A673 (cell line): ENCODE measurements at regions not wholly inside any gene's neighbourhood (a gene's known extent, or its start where the extent isn't known, plus 50 kb on each side); places are given as distances from the start of the nearest gene placed in this dataset.

Experiments
- CTCF ChIP-seq: fragments of 300-800, 200-600 bp; sonication (generic); conservative IDR thresholded peaks from 2 replicates; pipeline ENCODE4 v1.5.1; 2017; ENCODE audit warnings: low read depth, mild to moderate bottlenecking, antibody characterized with exemption, low read length, moderate library complexity, mixed read lengths
- EZH2 ChIP-seq: fragments of 200-600 bp; sonication (generic); IDR thresholded peaks from 2 replicates; pipeline ENCODE4 v1.6.1; 2017; ENCODE audit warnings: borderline replicate concordance, low read depth, mild to moderate bottlenecking, mixed read lengths, antibody characterized with exemption, low read length; ENCODE audit not compliant: poor library complexity, severe bottlenecking

GRCh38 chr2:48901015-48901343 is 145.5 kb upstream of the LHCGR start:
- TF ChIP-seq EZH2 (no peak), CTCF (no peak)
